NCI-H2081 (cell line): ENCODE measurements at regions not wholly inside any gene's neighbourhood (a gene's known extent, or its start where the extent isn't known, plus 50 kb on each side); places are given as distances from the start of the nearest gene placed in this dataset.
A peak's percentile ranks its signal among the peaks of the same experiment; 100 is the strongest.
"Not testable (repeated sequence)": the region's sequence is repeated elsewhere in the genome, so short reads cannot be mapped to it uniquely, and the experiment has no call there.

ENCODE experiments used
- DNase-seq, 2 experiments: peaks; one replicate each; lab custom pipeline; 2025; lab: John Stamatoyannopoulos, UW

DNA sequence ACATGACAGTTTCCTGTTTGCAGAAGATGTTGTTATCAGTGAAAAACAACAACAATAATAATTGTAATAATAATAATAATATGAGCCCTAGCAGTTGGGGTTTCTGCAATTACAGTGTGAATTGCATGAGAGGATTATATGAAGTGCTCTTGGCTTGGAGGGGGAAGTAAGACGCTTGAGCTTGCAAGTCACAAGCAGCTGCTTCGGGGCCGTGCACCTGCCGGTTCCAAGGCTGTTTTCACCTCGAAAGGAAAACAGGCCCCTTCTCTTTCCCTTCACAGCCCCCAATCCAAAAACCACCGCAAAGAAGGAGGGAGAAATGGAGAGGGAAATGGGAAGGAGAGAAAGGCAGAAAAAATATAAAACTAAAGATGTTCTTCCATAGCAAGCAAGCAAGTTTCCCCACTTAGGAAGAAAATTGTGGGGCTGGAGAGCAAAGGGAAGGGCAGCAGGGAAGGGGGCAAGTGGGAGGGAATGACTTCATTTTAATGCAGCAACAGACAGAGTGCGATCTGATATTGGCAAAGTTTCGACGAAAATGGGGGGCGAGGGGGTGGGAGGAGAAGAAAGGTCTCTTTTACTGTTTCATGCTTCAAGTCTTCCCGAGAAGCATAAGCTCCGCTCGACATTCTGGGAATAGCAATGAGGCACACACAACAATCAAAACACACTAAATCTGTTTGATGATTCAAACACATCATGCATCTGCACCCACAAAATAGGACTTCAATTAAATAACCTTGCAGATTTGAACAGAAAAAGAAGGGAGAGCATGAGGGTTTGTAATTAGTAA, 284.2 kb upstream of the ATP11B start:
- DNase-seq: no peak

DNA sequence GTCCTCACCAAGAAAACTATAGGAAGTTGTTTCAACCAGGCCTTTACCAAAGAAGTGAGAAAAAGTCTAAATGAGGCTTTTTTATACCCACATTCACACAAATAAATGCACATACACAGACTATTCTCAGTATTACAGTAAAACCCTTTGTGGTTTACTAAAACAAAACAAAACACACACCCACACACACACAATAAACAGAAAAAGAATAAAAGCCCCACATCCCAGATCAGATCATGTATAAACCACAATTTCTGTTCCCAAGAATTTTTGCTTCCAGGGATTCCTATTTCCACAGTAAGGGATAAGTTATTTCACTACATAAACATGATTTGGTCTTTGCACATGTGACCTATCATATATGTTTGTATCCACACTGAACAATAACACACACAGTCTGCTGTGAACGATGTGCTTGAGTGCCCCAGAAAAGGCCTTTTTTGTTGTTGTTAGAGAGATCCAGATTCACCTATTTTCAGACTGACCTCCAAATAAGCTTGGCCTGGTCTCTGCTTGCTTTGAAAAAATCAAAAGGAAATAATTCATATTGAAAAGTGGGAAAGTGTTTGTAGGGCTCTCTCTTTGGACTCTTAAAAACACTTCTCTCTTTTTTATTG, 283.4 kb upstream of the ATP11B start:
- no peak for DNase-seq

DNA sequence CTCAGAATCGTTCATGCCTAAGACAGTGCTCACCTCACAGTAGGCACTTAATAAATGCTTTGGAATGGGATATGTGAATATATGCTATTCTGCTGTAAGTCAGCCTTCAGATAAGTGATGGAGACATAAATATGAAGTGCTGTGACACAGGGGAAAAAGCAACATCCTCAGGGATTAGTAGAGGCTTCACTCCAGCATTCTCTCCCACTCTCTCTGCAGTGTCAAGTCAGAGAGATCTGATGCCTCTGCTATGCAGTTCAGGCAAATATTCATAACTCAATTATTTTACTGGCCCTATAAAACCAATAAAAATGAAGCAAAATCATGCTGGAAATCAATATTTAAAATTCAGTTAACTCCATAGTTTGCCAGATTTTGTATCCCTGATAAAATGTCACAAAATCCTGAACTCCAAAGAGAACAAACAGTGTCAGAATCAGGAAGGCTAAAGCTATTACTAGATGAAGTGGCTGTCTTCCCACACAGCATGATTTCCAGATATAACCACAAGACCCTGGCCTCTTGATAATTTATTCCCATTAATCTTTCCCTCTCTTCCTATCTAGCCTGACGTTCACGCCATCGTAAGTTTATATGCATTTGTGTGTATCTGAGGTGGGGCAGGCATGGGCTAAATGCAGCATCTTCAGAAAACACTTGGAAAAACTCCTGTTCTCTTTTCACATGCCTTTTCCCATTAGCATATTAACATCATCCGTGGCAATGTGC, 278.9 kb upstream of the ATP11B start:
- DNase-seq: no peak

DNA sequence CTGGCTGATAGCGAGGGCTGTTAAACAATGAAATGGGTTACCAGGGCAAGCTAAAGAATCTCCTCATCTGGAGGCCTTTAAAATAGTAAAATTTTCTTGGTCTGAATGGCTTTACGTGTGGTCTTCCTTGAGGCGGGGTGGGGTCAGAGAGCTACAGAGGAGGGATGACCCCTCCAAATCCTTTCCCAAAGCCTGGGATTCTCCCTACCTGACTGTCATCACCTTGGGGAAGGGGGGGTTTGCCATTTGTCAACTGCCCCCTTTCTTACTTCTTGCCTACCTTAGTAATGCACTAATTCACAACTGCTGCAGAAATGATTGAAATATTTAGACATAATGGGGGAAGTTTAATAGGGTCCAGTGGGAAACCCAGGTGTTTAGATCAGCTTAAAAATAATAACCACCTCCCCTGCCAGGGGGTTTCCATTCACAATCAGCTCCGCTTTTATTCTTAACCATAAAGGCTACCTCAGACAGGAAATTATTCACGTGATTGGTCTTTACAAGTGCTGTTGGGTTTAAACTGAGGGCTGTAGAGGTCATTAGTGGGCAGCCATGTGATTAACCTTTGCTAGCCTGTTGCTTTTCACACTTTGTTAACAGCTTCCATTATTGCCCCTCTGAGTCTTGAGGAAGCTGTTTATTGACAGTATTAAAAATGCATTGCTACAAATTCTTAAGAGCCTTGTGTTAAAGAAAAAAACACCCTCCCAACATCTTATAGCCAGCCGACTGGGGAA, 276.5 kb upstream of the ATP11B start:
- no peak for DNase-seq

DNA sequence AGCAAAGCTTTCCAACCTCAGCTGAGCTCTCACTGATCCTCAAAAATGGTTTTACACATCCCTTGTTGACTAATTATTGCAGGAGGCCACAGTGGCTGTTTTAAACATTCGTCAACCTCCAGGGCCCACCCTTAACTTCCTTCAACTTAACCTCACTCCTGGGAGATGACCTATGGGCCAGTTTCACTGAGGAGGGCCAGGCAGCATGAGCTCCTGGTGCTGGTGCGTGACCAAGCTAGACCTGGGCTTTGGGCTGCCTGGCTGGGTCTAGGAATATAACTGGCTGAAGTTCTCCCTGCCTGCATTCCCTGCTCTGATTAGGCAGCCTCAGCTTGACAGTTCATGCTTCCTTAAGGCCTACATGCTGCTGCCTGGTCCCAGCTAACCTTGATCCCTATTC, 273.7 kb upstream of the ATP11B start:
- DNase-seq: no peak

DNA sequence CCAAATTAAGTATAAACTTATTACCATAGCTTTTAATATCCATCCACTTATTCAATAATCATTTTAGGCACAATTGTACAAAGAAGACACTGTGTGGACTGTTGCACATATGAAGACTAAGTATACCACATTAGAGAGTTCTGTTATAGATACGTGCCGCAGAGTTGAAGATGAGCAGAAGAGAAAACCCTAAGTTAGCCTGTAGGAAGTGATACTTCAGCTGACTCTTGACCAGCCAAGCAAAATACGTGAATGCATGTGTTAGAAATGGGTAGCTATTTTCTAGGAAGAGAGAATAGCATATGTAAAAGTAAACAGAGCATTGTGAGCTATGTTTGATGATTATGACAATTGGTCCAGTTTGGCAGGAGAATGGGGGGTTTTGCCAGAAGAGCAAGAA, 272.0 kb upstream of the ATP11B start:
- no peak for DNase-seq

DNA sequence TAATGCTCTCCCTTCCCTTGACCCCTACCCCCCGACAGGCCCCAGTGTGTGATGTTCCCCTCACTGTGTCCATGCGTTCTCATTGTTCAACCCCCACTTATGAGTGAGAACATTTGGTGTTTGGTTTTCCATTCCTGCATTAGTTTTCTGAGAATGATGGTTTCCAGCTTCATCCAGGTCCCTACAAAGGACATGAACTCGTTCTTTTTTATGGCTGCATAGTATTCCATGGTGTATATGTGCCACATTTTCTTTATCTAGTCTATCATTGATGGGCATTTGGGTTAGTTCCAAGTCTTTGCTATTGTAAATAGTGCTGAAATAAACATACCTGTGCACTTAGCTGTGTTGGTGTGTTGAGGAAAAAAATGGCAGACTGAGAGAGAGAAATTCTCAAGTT, 269.9 kb upstream of the ATP11B start:
- DNase-seq: not testable (repeated sequence)

DNA sequence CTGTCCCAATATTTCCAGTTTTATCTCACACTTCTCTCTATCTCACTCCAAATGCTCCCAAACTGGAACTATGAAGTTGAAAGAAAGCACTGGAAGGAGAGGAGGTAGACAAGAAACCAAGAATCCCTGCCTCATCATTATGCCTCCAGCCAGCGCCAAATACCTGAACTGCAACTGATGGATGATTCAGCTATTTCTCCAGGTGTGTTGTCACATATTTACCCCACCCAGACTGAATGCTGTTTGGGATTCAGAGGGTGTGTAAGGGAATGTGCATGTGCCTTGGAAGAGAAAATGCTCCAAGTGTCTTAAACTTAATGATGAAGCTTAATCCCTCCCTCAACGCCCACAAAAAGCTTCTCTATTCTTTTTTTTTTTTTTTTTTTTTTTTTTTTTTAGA, 269.5 kb upstream of the ATP11B start:
- DNase-seq: no peak

DNA sequence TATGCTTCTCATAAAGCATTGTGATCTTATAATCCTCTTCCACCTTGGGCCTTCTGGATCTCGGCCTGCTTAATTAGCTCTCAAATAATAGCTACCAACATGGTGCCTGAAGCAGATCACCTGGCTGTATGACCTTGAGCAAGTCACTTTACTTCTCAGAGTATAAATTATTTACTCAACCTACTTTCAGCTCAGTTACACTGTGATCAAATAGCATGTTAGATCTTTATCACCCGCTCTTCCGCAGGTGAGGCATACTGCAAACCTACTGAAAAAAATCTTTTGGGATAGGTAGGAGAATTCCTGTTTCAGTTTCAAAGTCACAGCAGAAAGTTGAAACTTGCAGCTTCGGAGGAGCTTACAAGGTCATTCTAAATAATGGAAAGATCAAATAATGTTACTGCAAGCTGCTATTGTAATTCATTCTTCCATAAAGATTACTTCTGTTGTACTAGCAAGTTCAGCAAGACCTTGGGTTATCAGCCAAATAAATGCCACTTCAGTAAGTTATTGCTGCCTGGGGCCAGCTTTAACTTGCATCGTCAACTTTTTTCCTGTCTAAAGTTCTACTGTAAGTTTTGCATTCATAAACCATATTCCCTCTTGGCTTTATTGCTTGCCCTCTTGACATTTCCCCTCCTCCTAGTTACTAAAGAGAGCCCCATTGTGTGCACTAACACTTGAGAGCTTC, 268.4 kb upstream of the ATP11B start:
- DNase-seq: no peak

DNA sequence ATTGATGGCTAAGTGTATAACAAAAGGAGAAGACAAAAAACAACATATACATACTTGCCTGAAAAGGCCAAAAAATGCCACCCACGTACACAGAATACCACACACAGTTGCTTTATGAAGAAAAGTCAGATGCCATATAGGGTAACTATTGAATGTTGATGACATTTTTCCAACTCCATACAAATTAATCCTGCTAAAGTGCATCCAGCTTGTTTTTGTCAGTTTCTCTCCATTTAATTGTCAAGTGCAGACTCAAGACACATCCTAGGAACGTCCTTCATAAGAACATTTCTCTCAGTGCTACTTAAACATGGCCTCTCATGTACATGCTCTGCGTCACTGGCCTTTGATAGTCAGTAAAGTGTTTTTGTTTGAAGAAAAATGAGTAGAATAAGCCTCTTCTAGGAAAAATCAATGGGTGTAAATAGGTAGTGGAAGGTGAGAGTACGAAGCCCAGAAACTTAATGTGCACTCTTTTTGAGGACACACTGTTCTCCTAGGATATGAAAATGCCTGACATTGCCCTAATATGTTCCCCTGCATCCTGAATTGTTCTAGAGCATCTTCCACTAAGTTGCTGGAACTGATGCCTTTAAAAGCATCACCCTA, 267.4 kb upstream of the ATP11B start:
- no peak for DNase-seq

DNA sequence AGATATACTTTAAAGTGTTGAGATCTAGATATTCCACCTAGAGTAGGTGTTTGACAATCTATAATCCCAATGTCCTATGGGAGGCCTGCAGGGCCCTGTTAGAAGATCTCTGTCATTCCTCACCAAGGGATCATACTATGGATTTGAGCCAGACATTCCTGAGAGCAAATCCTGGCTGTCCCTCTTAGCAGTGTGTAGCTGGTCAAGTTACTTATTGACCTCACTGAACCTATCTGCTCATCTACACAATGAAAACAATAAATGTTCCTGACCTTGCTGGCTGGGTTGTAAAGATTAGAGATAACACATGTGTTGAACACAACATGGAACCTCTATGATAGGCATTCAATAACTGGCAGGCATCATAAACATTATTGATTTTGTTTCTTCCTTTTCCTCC, 265.6 kb upstream of the ATP11B start:
- no peak for DNase-seq

DNA sequence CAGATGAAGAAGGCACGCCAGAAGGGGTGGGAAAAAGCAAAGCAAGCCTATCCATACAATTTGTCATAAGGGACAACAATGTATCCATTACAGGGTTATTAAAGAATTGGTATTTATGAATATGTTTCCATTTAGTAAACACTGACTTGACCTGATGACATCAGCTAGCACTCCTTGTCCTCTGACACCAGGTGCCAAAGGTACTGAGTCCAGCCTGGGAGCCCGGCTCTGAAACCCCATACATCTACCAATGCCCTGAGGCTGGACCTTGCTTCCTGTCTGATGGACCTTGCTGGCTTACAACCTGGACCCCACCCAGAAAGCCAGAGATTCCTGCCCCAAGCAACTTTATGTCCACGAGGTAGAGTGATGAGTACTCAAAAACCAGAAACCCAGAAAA, 263.0 kb upstream of the ATP11B start:
- DNase-seq: no peak

DNA sequence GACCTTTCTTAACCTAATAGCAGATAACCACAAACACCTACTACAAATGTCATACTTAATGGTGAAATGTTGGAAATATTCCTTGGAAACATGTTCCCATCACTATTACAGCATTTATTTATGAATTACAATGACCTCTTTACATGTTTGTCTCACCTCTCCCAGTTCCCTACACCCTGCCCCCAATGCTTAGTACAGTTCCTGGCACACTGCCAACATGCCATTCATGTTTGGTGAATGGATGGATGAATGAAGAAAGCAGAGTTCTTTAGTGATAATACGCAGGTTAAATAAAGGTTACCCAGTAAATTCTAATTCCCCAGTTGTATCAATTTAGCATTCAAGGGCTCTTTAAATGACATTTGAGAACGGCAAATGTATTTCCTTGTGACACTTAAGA, 259.9 kb upstream of the ATP11B start:
- DNase-seq: peak; percentile 59 to 60

DNA sequence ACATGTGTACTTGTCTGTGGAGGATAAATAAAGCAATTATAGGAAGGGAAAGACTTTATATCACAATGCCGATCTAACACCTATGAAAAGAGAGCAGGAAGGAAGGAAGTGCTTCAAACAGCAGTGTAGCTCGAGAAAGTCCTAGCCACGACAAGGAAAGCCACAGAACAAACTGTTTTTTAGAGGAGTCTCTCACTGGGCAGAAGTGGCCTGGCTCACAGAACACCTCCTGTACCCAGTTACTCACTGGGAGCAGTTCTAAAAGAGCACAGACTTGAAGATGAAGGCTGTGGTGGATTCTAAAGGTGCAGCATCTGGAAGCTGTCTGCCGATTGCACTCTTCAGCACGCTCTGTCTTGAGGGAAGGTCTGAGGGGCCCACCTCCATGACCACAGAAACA, 248.8 kb upstream of the ATP11B start:
- DNase-seq: no peak

DNA sequence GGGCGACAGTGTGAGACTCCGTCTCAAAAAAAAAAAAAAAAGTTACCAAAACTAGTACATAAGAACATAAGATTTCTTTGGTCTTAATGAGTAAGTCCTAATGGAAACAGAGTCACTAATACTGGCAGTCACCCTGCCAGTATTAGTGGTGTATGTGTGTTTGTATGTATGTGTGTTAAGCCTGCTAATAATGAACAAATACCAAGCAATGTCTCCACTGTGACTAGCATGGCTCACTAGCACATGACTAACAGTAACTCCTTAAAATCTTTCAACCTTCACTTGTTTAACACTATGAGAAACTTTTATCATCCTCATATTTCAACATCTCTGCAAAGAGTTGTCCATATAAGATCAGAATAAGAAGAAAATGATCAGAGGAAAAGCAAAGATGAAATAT, 231.0 kb upstream of the ATP11B start:
- no peak for DNase-seq

DNA sequence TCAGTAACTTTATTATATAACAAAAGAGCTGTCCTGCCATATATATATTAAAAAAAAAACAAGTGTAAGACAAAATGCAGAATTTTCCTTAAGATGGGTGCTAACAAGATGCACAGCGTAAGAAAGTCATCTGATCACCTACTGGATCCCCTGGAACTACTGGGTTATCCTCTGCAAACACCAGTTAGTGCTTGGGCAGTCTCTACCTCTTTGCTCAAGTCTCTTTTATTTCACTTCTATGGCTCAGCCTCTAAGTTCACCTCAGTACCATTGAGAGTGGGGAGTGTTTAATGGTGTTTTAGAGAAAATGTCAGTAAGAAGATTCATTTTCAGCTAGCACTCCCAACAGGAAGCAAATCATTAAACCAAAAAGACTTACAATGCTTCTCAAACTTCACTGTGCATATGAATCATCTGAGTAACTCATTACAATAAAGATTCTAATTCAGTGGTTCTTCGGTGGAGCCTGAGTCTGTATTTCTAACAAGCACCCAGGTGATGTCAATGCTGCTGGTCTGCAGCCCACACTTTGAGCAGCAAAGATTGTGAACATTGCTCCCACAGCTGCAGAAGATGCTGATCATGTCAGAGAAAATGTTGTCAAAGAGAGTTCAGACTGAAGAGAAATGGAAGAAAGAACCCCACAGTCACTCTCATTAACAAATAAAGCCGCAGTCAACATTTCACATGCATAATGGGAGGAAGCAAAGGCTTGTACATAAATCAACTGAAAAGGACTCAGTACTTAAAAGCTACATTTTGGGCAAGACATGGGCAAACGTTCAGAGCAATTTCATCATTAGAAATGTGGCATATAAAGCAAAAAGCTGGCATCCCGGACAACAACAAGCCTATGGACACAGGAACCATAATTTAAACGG, 227.1 kb upstream of the ATP11B start:
- no peak for DNase-seq

DNA sequence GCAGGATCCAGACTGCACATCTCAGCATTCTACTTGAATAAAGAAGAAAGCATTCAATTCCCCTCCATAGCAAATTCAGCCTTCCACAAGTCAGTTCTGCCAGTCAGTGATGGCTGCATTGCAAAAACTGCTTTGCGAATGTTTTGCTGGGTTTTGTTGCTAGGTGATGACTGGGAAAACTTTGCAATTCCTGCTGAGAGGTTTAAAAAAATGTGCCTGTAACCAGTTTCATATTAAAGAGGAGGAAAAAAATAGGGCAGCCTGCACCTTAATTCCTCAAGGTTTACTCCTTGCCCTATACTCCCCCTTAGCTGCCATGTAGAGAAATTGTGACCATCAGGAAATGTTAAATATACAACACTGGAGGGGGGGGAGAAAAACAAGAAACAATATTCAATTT, 225.6 kb upstream of the ATP11B start:
- DNase-seq: peak in 1 of 2 experiments; percentile 56

DNA sequence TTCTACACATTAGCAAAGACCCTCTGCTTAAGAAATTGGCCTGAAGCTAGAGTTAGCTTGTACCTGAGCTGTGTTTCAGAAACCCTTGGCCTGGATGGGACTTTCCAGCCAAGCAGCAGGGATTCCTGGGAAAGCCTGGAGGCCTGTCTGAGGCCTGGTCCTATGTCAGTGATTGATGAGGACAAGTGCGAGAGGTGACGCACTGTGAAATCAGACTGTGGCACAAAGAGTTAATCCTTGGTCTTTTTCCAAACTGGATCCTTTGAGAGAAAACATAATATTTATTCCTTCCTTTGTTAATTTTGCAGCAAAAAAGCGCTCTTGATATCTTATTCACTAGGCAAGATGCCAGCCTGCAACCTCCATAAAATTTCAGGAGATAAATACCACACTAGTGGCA, 225.0 kb upstream of the ATP11B start:
- DNase-seq: peak in 1 of 2 experiments; percentile 56

DNA sequence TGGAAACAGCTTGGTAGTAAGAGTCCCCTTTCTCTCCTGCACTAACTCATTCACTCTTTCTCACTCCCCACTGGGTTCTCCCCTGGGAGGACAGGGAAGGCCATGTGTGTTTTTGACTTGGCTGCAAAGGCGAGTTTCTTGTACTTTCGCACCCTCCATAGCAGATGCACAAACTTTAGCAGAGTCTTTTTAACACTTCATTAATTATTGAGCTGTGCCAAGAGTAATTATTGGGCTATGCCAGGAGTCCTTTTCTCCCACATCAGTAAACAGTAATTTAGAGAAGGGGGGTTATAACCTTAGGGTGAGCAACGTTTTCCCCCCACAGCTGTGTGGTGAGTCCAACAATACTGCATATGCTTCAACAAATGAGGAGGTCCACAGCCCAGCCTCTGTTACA, 224.4 kb upstream of the ATP11B start:
- peak in 1 of 2 experiments; percentile 48 for DNase-seq

DNA sequence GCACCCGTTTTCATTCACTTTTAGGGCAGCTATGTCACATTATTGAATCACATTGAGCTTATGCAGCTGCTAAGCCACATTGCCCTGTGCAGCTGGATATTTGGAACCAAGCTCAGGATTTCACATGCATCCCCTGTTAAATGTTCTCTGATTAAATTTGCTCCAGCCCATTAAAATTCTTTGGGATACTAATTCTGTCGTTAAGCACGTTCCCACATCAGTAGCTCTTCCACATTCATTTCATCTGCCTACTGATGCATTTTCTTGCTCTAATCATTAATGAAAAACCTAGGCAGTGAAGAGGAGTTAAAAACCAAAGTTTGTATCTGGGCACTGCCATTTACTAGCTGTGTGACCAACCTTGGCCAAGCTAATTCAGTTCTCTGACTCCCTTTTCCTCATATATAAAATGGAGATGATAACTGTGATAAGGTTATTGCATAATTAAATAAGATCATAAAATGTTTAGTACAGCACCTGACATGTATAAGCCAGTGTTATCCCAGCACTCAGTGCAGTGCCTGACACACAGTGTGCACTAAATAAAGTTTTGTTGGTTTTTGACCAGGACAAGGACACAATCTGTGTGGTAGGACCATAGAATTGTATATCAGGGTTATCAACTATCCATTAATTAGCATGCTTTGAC, 222.2 kb upstream of the ATP11B start:
- no peak for DNase-seq
